ENCODE measurements at regions not wholly inside any gene's neighbourhood (a gene's known extent, or its start where the extent isn't known, plus 50 kb on each side); places are given as distances from the start of the nearest gene placed in this dataset.

GRCh38 chr2:181770150-181770549 lies 89.8 kb upstream of the NEUROD1 start:
- DNase-seq (ENCODE audit: low spot score) = no peak

- DNase-seq (ENCODE audit: low spot score) = no peak
Observed at GRCh38 chr2:181771356-181771755, 91.0 kb upstream of the NEUROD1 start.

- DNase-seq (ENCODE audit: low spot score) = no peak
Observed at GRCh38 chr2:181772334-181772733, 92.0 kb upstream of the NEUROD1 start.

- no peak for DNase-seq (ENCODE audit: low spot score)
Observed at GRCh38 chr2:181772777-181773176, 92.5 kb upstream of the NEUROD1 start.

- no peak for DNase-seq (ENCODE audit: low spot score)
Observed at GRCh38 chr2:181774685-181775084, 94.4 kb upstream of the NEUROD1 start.

GRCh38 chr2:181776336-181776735 lies 96.0 kb upstream of the NEUROD1 start:
- DNase-seq (ENCODE audit: low spot score) = no peak

- no peak for DNase-seq (ENCODE audit: low spot score)
Observed at GRCh38 chr2:181777734-181778133, 97.4 kb upstream of the NEUROD1 start.

GRCh38 chr2:181778621-181779201 lies 98.4 kb upstream of the NEUROD1 start:
- DNase-seq (ENCODE audit: low spot score) = peak; percentile 7

GRCh38 chr2:181779288-181780021 lies 99.1 kb upstream of the NEUROD1 start:
- DNase-seq (ENCODE audit: low spot score) = no peak

- peak; percentile 18 for DNase-seq (ENCODE audit: low spot score)
Observed at GRCh38 chr2:181780047-181780651, 99.8 kb upstream of the NEUROD1 start.

- DNase-seq (ENCODE audit: low spot score) = no peak
Observed at GRCh38 chr2:181780657-181781056, 100.3 kb upstream of the NEUROD1 start.

GRCh38 chr2:181781078-181781786 lies 100.9 kb upstream of the NEUROD1 start:
- DNase-seq (ENCODE audit: low spot score) = no peak

- DNase-seq (ENCODE audit: low spot score) = no peak
Observed at GRCh38 chr2:181782660-181783059, 102.3 kb upstream of the NEUROD1 start.

- DNase-seq (ENCODE audit: low spot score) = no peak
Observed at GRCh38 chr2:181784556-181784955, 104.2 kb upstream of the NEUROD1 start.

GRCh38 chr2:181785691-181786344 lies 105.5 kb upstream of the NEUROD1 start:
- no peak for DNase-seq (ENCODE audit: low spot score)

- DNase-seq (ENCODE audit: low spot score) = no peak
Observed at GRCh38 chr2:181786371-181787228, 104.9 kb upstream of the ITPRID2 start.

- no peak for DNase-seq (ENCODE audit: low spot score)
Observed at GRCh38 chr2:181787310-181788048, 104.1 kb upstream of the ITPRID2 start.

GRCh38 chr2:181788897-181789555 lies 102.5 kb upstream of the ITPRID2 start:
- no peak for DNase-seq (ENCODE audit: low spot score)

GRCh38 chr2:181789827-181790448 lies 101.6 kb upstream of the ITPRID2 start:
- DNase-seq (ENCODE audit: low spot score) = no peak
